Fibroblast of the aortic adventitia (primary cell): ENCODE measurements at regions not wholly inside any gene's neighbourhood (a gene's known extent, or its start where the extent isn't known, plus 50 kb on each side); places are given as distances from the start of the nearest gene placed in this dataset.

Experiments used
- DNase-seq: peaks from one replicate; pipeline ENCODE4 v3.0.0-alpha.2; 2010; ENCODE audit warnings: low read depth
- H3K4me3 ChIP-seq: 2 replicates; pipeline ENCODE4 v1.5.1; 2011; ENCODE audit warnings: low read depth, mild to moderate bottlenecking, control low read depth, low read length, moderate library complexity
- TF ChIP-seq, protein P1 (sequence below): IDR thresholded peaks from 2 replicates; pipeline ENCODE4 v1.5.1; 2011; ENCODE audit warnings: mild to moderate bottlenecking, low read length, control low read depth, inconsistent platforms; ENCODE audit not compliant: insufficient read depth

DNA sequence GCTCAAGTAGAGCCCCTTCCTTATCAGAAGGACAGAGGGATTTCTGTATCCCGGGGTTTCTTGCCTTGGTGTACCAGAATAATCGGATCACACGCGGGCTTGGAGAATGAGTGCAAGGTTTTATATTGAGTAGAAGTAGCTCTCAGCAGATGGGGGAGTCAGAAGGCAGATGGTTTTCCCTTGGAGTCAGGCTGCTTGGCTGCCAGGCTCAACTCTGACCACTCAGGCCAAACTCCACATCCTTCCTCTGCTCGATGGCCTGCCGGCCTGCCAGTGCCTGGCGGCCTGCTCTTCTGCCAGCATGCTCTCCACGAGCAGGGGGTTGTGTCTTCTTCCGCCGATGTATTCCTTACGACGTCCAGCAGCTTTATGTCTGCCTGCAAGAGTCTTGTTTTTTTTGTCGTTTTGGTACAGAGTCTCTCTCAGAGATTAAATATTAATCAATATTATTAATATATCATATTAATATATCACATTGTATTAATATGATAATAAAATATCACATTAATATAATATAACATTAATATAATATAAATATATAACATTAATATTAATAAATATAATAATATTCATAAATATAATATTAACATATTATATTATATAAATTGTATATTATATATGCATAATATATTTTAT is 229.2 kb upstream of the WSCD1 start:
- no peak for DNase-seq
- TF ChIP-seq, protein P1, sequence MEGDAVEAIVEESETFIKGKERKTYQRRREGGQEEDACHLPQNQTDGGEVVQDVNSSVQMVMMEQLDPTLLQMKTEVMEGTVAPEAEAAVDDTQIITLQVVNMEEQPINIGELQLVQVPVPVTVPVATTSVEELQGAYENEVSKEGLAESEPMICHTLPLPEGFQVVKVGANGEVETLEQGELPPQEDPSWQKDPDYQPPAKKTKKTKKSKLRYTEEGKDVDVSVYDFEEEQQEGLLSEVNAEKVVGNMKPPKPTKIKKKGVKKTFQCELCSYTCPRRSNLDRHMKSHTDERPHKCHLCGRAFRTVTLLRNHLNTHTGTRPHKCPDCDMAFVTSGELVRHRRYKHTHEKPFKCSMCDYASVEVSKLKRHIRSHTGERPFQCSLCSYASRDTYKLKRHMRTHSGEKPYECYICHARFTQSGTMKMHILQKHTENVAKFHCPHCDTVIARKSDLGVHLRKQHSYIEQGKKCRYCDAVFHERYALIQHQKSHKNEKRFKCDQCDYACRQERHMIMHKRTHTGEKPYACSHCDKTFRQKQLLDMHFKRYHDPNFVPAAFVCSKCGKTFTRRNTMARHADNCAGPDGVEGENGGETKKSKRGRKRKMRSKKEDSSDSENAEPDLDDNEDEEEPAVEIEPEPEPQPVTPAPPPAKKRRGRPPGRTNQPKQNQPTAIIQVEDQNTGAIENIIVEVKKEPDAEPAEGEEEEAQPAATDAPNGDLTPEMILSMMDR = no peak
- no peak overlapping the region for H3K4me3 ChIP-seq

DNA sequence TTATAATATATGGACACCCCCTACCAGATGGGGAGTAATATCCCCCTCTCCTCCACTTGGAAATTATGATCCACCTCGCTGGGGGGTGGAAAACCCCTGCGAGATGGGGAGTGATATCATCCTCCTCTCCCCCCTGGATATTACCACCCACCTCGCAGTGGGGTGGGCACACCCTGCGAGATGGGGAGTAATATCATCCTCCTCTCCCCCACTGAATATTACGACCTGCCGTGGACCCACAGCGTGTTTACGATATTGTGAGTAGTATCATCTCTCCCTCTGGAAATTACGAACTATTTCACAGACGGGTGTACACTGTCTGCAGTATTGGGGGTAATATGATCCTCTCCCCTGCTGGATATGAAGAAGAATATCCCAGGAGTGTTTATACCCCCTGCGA is 228.3 kb upstream of the WSCD1 start:
- H3K4me3 ChIP-seq = no peak overlapping the region
- TF ChIP-seq, protein P1 = no peak
- no peak for DNase-seq

DNA sequence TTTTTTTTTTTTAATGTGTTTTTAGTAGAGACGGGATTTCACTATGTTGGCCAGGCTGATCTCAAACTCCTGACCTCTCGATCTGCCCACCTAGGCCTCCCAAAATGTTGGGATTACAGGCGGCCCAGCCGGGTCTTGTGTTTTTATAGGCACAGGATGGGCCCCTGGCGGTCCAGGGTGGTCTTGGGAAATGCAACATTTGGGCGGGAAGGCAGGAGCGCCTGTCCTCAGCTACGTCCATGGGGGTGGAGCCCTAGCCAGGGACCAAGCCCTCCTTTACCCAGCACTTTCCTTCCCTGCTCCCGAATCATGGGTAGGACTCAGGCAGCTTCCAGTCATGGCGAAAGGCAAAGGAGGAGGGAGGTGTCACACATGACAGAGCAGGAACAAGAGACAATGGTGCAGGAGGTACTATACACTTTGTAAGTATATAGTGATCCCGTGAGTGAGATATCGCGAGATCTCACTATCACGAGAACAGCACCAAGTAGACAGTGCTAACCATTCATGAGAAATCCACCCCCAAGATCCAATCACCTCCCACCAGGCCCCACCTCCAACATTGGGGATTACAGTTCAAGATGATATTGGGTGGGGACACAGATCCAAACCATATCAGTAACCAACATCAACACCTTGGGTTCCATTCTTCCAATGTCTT is 226.7 kb upstream of the WSCD1 start:
- no peak for DNase-seq
- TF ChIP-seq, protein P1 = no peak
- no peak overlapping the region for H3K4me3 ChIP-seq

DNA sequence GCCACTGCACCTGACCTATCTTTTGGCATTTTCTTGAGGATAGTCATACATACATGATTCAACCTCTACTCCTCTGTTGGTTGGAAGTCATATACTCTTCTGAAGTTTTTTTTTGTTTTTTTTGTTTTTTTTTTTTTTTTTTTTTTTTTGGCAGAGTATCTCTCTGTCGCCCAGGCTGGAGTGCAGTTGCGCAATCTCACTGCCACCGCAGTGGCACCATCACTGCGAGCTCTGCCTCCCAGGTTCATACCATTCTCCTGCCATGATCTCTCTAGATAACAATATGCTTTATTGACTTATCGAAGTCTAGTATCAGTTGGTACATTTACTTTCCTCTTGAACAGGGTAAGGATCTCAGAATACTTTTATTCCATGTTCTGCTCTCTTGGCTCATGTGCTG is 224.2 kb upstream of the WSCD1 start:
- TF ChIP-seq, protein P1 = no peak
- DNase-seq = no peak
- no peak overlapping the region for H3K4me3 ChIP-seq

DNA sequence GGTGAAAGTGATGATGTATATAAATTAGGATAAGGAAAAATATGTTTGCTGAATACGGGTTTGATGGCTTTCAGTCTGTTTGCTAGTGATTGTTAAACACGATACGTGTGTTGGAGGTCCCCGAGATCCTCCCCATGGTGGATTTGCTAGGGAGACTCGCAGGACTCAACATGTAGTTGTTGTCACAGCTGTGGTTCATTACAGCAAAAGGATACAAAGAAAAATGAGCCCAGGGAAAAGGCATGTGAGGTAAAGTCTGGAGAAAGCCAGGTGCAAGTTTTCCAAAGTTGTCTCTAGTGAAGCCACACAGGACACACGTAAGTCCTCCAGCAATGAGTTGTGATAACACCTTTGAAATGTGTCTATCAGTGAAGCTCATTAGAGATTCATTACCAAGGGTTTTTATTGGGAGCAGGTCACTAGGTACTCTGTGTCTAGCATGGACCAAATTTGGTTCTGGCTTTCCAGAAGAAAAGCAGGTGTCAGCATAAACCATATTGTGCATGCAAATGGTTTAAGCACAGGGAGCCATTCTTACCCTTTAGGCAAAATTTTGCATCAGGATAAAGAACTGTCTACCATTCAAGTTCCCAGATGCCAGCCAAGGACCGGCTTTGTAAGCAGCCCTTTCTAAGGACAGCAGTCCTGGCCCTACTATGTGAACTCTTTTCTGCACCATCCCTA is 215.2 kb upstream of the WSCD1 start:
- DNase-seq = no peak
- TF ChIP-seq, protein P1 = no peak
- no peak overlapping the region for H3K4me3 ChIP-seq

DNA sequence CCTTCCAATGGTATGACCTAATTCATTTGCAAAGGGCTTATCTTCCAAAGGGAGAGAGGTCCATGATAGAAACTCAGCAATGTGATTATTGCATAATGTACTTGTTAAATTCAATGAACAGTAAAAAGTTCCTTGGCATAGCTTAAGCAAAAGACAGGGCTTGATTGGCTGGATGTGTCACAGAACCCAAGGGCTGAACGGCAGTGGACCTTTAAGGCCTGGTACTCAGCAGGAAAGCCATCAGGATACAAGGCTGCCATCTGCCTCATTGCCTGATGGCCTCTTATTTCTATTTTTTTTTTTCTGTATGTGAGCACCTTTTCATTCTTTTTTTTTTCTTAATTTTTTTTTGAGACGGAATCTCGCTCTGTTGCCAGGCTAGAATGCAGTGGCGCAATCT is 208.9 kb upstream of the WSCD1 start:
- H3K4me3 ChIP-seq = no peak overlapping the region
- no peak for DNase-seq
- TF ChIP-seq, protein P1 = no peak
